ENCODE measurements at regions not wholly inside any gene's neighbourhood (a gene's known extent, or its start where the extent isn't known, plus 50 kb on each side); places are given as distances from the start of the nearest gene placed in this dataset.

- Mint-ChIP-seq H3K27me3 (ENCODE audit: low read depth in 2 of 2) (peaks cover 0 to 3% of the 10 kb centered on the region in 2 donors), H3K9me3 (no peaks in the 10 kb centered on the region), H3K4me1 (peaks cover 35 to 39% of the 10 kb centered on the region in 2 donors), H3K36me3 (no peaks in the 10 kb centered on the region), H3K4me3 (peak overlapping the region; percentile 72), H3K27ac (peak overlapping the region; percentile 86 to 91)
- H3K4me3 ChIP-seq (ENCODE audit: low read length) = peak overlapping the region; percentile 5
- intact Hi-C loops (cut with micrococcal nuclease) = loop anchor here (10.0 kb wide), 2 partner anchors 191 to 281 kb away; no protein-coding TSS in a partner anchor
- WGBS (ENCODE audit: insufficient coverage) = no CpG with 5 or more reads among the region's 1 CpG
- H3K27ac ChIP-seq (ENCODE audit: low read length) = peak overlapping the region; percentile 84
- TF ChIP-seq CTCF (IDR thresholded peaks at IDR 0.05) = no peak
- H3K36me3 ChIP-seq (ENCODE audit: control insufficient read depth, insufficient read depth, low read length) = no peaks in the 10 kb centered on the region
- no peaks in the 10 kb centered on the region for H3K27me3 ChIP-seq (ENCODE audit: control insufficient read depth, insufficient read depth, low read length)
- peaks cover 16% of the 10 kb centered on the region for H3K4me1 ChIP-seq (ENCODE audit: control insufficient read depth, insufficient read depth, low read length)
- ATAC-seq (no peak), DNase-seq (peak in 1 of 2 donors; percentile 21)
- H3K9me3 ChIP-seq (ENCODE audit: control insufficient read depth, insufficient read depth, low read length) = no peaks in the 10 kb centered on the region
These were observed 51.1 kb upstream of the PREP start for GRCh38 chr6:105453968-105454367.

GRCh38 chr6:105452924-105453756 lies 50.3 kb upstream of the PREP start:
- Mint-ChIP-seq H3K27ac (peak overlapping the region; percentile 86 to 91), H3K27me3 (ENCODE audit: low read depth in 2 of 2) (peaks cover 0 to 5% of the 10 kb centered on the region in 2 donors), H3K4me3 (peak overlapping the region; percentile 72), H3K9me3 (no peaks in the 10 kb centered on the region), H3K36me3 (no peaks in the 10 kb centered on the region), H3K4me1 (peaks cover 31 to 39% of the 10 kb centered on the region in 2 donors)
- intact Hi-C loops (cut with micrococcal nuclease) = loop anchor here (10.0 kb wide), 2 partner anchors 192 to 282 kb away; no protein-coding TSS in a partner anchor
- TF ChIP-seq CTCF (IDR thresholded peaks at IDR 0.05) = no peak
- H3K27ac ChIP-seq (ENCODE audit: low read length) = peak overlapping the region; percentile 84
- H3K36me3 ChIP-seq (ENCODE audit: control insufficient read depth, insufficient read depth, low read length) = no peaks in the 10 kb centered on the region
- no peaks in the 10 kb centered on the region for H3K27me3 ChIP-seq (ENCODE audit: control insufficient read depth, insufficient read depth, low read length)
- ATAC-seq (peak; percentile 97 to 100 (median 97)), DNase-seq (peak; percentile 45 to 81)
- H3K4me1 ChIP-seq (ENCODE audit: control insufficient read depth, insufficient read depth, low read length) = peaks cover 16% of the 10 kb centered on the region
- WGBS (ENCODE audit: insufficient coverage) = 0% methylated on average over 2 of the region's 8 CpGs
- H3K4me3 ChIP-seq (ENCODE audit: low read length) = peak overlapping the region; percentile 5
- no peaks in the 10 kb centered on the region for H3K9me3 ChIP-seq (ENCODE audit: control insufficient read depth, insufficient read depth, low read length)

Measured in natural killer cell (primary cell).